ENCODE measurements at regions not wholly inside any gene's neighbourhood (a gene's known extent, or its start where the extent isn't known, plus 50 kb on each side); places are given as distances from the start of the nearest gene placed in this dataset.

DNA sequence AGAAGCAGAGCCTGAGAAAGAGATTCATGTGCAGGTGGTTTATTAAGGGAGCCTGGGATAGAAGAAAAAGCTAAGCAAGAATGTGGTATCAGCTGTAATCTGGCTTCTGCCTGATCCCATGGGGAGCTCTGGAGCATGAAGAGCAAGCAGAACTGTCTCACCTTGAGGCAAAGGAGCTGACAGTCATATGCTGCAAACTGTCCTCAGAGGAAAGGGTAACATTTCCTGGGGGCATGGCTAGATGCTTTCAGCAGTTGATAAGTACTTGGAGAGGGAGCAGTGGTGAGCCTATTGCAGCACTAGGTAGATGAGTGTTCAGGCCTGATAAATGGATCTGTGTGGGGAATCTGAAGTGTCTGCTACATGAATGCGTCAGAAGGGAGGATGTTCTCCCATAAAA, 621.5 kb upstream of the BTBD3 start:
- TF ChIP-seq GATA3 (IDR thresholded peaks at IDR 0.05; ENCODE audit: low read depth, low read length), result no peak
- TF ChIP-seq GATA2 (IDR thresholded peaks at IDR 0.05; ENCODE audit: low read depth, low read length), result no peak

All from SH-SY5Y (cell line).